NCI-H1092 (cell line): ENCODE measurements at regions not wholly inside any gene's neighbourhood (a gene's known extent, or its start where the extent isn't known, plus 50 kb on each side); places are given as distances from the start of the nearest gene placed in this dataset.

ENCODE experiments used
- DNase-seq: peaks from one replicate; lab custom pipeline; 2025; lab: John Stamatoyannopoulos, UW

GRCh38 chr5:68582284-68582683, 366.7 kb downstream of the PIK3R1 start:
- no peak for DNase-seq

GRCh38 chr5:68587171-68587570, 371.6 kb downstream of the PIK3R1 start:
- no peak for DNase-seq

- no peak for DNase-seq
These were observed 376.3 kb downstream of the PIK3R1 start for GRCh38 chr5:68591850-68592249.

GRCh38 chr5:68592351-68592750, 376.8 kb downstream of the PIK3R1 start:
- no peak for DNase-seq

GRCh38 chr5:68593211-68593671, 377.7 kb downstream of the PIK3R1 start:
- no peak for DNase-seq

- DNase-seq = no peak
These were observed 397.4 kb downstream of the PIK3R1 start for GRCh38 chr5:68612972-68613371.

GRCh38 chr5:68618501-68618900, 402.9 kb downstream of the PIK3R1 start:
- DNase-seq = no peak

- no peak for DNase-seq
These were observed 411.4 kb downstream of the PIK3R1 start for GRCh38 chr5:68627001-68627400.

- no peak for DNase-seq
These were observed 412.7 kb downstream of the PIK3R1 start for GRCh38 chr5:68628082-68628814.

GRCh38 chr5:68630354-68630753, 414.8 kb downstream of the PIK3R1 start:
- DNase-seq = no peak

GRCh38 chr5:68631884-68632283, 416.3 kb downstream of the PIK3R1 start:
- no peak for DNase-seq

GRCh38 chr5:68641211-68641610, 425.7 kb downstream of the PIK3R1 start:
- no peak for DNase-seq

- no peak for DNase-seq
These were observed 427.5 kb downstream of the PIK3R1 start for GRCh38 chr5:68643064-68643463.

GRCh38 chr5:68644971-68645370, 429.4 kb downstream of the PIK3R1 start:
- no peak for DNase-seq

- no peak for DNase-seq
These were observed 430.6 kb downstream of the PIK3R1 start for GRCh38 chr5:68646144-68646543.

GRCh38 chr5:68647743-68648142, 432.2 kb downstream of the PIK3R1 start:
- no peak for DNase-seq

GRCh38 chr5:68648944-68649857, 433.6 kb downstream of the PIK3R1 start:
- no peak for DNase-seq

- no peak for DNase-seq
These were observed 437.0 kb downstream of the PIK3R1 start for GRCh38 chr5:68652534-68652965.

- DNase-seq = no peak
These were observed 437.9 kb downstream of the PIK3R1 start for GRCh38 chr5:68653471-68653870.

- DNase-seq = no peak
These were observed 436.5 kb upstream of the SLC30A5 start for GRCh38 chr5:68657055-68657961.

- no peak for DNase-seq
These were observed 434.9 kb upstream of the SLC30A5 start for GRCh38 chr5:68658810-68659372.

GRCh38 chr5:68659881-68660280, 433.9 kb upstream of the SLC30A5 start:
- DNase-seq = no peak
